Ascending aorta (tissue), 2 donors: ENCODE measurements at regions not wholly inside any gene's neighbourhood (a gene's known extent, or its start where the extent isn't known, plus 50 kb on each side); places are given as distances from the start of the nearest gene placed in this dataset.

Experiments
- DNase-seq, 2 donors: peaks; one replicate each; pipeline ENCODE4 v3.0.0-alpha.2; 2019; ENCODE audit warnings: low spot score in 2 of 2
- H3K27ac ChIP-seq, 2 donors: fragments of 200-600 bp; sonication (generic); one replicate each; pipeline ENCODE4 v1.5.1; 2016 to 2017; ENCODE audit warnings: mild to moderate bottlenecking in 1 of 2
- H3K27me3 ChIP-seq: fragments of 200-600 bp; sonication (generic); one replicate; pipeline ENCODE4 v1.5.1; 2017
- H3K36me3 ChIP-seq, 2 donors: fragments of 200-600 bp; sonication (generic); one replicate each; pipeline ENCODE4 v1.5.1; 2016
- H3K4me1 ChIP-seq, 2 donors: fragments of 200-600 bp; sonication (generic); one replicate each; pipeline ENCODE4 v1.5.1; 2016 to 2017; ENCODE audit warnings: mild to moderate bottlenecking in 1 of 2
- H3K4me3 ChIP-seq, 2 donors: fragments of 200-600 bp; sonication (generic); one replicate each; pipeline ENCODE4 v1.5.1; 2016 to 2017; ENCODE audit warnings: mild to moderate bottlenecking in 1 of 2
- H3K9me3 ChIP-seq, 2 donors: fragments of 200-600 bp; sonication (generic); one replicate each; pipeline ENCODE4 v1.5.1; 2016
- intact Hi-C: fragments of 100-400 bp; cut with DNase I; formaldehyde crosslinking; loops from one replicate; pipeline ENCODE4 v1.15.1; 2023
- TF ChIP-seq, protein P1 (sequence below), 3 experiments: fragments of 200-600 bp in 2 of 3; fragments of 450-650 bp in 1 of 3; sonication (generic) in 2 of 3; IDR thresholded peaks; one replicate each; pipeline ENCODE4 v1.5.1; 2016 to 2019; ENCODE audit warnings: antibody characterized with exemption in 3 of 3, mild to moderate bottlenecking in 1 of 3, moderate library complexity in 1 of 3

DNA sequence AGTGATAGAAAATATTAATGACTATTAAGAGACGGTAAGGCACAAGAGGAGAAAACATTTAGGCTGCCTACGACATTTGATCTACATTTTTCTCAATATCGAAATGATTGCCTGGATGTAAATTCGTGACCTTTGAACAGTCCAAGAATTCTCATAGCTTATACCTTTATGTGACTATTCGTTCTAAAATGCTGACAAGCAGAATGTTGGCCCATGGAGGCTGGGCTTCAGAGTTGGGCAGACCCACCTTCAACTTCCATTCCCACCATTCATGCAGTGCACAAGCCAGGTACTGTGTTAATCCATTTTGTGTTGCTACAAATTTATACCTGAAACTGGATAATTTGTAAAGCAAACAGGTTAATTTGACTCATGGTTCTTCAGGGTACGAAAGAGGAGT, 441.4 kb upstream of the COBL start:
- Histone ChIP-seq H3K9me3 (no peaks in the 10 kb centered on the region), H3K4me1 (no peaks in the 10 kb centered on the region), H3K36me3 (no peaks in the 10 kb centered on the region), H3K27ac (no peak overlapping the region), H3K4me3 (no peak overlapping the region), H3K27me3 (no peaks in the 10 kb centered on the region)
- TF ChIP-seq, protein P1, sequence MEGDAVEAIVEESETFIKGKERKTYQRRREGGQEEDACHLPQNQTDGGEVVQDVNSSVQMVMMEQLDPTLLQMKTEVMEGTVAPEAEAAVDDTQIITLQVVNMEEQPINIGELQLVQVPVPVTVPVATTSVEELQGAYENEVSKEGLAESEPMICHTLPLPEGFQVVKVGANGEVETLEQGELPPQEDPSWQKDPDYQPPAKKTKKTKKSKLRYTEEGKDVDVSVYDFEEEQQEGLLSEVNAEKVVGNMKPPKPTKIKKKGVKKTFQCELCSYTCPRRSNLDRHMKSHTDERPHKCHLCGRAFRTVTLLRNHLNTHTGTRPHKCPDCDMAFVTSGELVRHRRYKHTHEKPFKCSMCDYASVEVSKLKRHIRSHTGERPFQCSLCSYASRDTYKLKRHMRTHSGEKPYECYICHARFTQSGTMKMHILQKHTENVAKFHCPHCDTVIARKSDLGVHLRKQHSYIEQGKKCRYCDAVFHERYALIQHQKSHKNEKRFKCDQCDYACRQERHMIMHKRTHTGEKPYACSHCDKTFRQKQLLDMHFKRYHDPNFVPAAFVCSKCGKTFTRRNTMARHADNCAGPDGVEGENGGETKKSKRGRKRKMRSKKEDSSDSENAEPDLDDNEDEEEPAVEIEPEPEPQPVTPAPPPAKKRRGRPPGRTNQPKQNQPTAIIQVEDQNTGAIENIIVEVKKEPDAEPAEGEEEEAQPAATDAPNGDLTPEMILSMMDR (IDR thresholded peaks at IDR 0.05) = no peak
- intact Hi-C loops = no loop called here
- DNase-seq = no peak

DNA sequence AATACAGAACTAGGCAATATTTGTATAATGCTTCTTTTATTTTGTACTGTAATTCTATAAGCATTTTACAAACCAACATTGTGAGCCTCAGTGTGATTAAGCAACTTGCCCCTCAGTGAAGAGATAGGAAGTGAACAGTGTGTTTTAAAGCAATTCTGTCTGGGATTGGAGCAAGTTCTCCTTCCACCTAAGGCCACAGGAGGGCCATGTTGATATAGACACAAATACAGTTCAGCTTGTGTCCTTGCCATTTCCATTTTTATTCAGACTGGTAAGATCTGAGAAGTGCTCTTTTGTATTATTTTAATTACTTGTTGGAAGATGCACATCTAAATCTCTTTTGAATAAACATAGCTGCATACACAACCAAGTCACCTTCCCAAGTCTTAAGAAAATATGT, 416.3 kb upstream of the COBL start:
- Histone ChIP-seq H3K4me3 (no peak overlapping the region), H3K36me3 (no peaks in the 10 kb centered on the region), H3K9me3 (no peaks in the 10 kb centered on the region), H3K4me1 (no peaks in the 10 kb centered on the region), H3K27ac (no peak overlapping the region), H3K27me3 (no peaks in the 10 kb centered on the region)
- intact Hi-C loops = no loop called here
- TF ChIP-seq, protein P1 (IDR thresholded peaks at IDR 0.05) = no peak
- DNase-seq = no peak

DNA sequence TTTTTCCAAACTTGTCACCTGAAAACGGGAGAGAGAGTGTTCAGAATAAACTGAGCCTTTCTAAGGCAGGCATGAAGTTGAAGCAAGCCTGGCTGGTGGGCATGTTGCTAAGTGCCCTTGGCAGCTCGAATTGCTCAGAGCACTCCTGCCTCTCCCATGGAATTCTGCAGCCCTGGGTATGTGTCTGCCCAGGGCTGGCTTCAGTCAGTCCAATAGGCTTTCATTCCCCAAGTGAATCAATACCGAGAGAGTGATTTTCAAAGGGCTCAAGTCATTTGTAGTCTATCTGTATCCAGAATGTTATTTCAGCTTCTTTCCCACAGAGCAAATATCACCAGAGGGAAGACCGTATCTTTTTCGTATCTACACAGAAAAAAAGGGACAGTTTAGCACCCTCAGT, 415.5 kb upstream of the COBL start:
- Histone ChIP-seq H3K9me3 (no peaks in the 10 kb centered on the region), H3K27ac (no peak overlapping the region), H3K4me3 (no peak overlapping the region), H3K36me3 (no peaks in the 10 kb centered on the region), H3K4me1 (no peaks in the 10 kb centered on the region), H3K27me3 (no peaks in the 10 kb centered on the region)
- no peak for DNase-seq
- intact Hi-C loops = no loop called here
- TF ChIP-seq, protein P1 (IDR thresholded peaks at IDR 0.05) = no peak

DNA sequence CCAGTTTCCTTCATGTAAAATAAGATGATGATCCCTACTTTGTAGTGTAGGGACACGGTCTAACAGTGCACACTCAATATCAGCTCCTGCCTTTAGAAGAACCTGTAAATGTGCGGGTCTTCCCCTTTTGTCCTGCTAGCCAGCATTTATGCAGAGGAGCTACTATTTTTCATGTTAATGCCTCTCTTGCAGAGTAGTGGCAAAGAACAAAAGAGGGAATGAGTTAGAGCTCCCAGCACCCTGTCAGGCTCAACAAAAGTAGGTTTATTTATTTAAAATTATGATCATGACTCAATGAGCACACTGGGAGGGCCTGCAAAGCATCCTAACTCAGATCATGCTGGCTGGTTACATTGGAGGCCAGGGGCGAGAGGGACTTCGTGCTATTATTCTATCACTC, 414.5 kb upstream of the COBL start:
- H3K9me3 ChIP-seq = no peaks in the 10 kb centered on the region
- DNase-seq = no peak
- no peaks in the 10 kb centered on the region for H3K36me3 ChIP-seq
- TF ChIP-seq, protein P1 (IDR thresholded peaks at IDR 0.05) = no peak
- H3K27me3 ChIP-seq = no peaks in the 10 kb centered on the region
- intact Hi-C loops = no loop called here
- no peaks in the 10 kb centered on the region for H3K4me1 ChIP-seq
- no peak overlapping the region for H3K27ac ChIP-seq
- H3K4me3 ChIP-seq = no peak overlapping the region

DNA sequence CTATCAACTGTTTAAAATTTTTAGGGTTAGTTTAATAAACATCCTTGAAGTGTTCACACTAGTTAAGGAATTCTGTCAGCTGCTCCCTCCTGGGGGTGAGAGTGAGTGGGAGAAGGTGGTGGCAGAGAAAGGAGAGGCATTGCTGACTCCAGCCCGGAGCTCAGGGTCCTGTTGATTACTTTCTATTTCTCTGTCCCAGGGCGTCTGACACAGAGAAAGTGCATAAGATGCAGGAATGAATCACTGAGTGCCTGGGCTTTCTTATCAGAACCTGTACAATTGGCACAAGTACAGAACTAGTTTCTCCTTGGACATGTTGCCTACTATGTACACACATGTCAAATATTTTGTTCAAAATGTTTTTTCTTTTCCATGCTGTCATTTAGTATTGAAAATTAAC, 410.8 kb upstream of the COBL start:
- no peak overlapping the region for H3K4me3 ChIP-seq
- TF ChIP-seq, protein P1 (IDR thresholded peaks at IDR 0.05) = no peak
- H3K27me3 ChIP-seq = no peaks in the 10 kb centered on the region
- no peaks in the 10 kb centered on the region for H3K36me3 ChIP-seq
- no peak overlapping the region for H3K27ac ChIP-seq
- intact Hi-C loops = no loop called here
- no peaks in the 10 kb centered on the region for H3K4me1 ChIP-seq
- no peaks in the 10 kb centered on the region for H3K9me3 ChIP-seq
- no peak for DNase-seq

DNA sequence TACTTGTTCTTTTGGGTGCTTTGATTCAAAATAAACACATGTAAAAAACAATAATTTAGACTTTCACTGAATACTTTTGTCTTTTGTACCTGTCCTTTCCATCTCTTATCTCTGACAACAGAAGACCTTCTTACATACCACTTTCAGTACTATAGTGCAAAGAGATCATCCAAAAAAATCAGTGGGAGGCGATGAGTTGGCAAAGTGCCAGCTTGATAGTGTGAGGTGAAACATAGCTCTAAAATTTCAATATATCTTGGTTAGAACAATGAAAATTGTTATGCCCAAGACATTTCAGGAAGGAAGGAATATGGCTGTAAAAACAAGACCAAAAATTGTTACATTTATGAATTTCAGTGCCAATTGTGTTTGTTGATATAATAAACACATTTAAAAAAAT, 390.2 kb upstream of the COBL start:
- no peak overlapping the region for H3K27ac ChIP-seq
- DNase-seq = no peak
- H3K27me3 ChIP-seq = no peaks in the 10 kb centered on the region
- H3K36me3 ChIP-seq = no peaks in the 10 kb centered on the region
- no peaks in the 10 kb centered on the region for H3K4me1 ChIP-seq
- H3K9me3 ChIP-seq = peaks cover 0 to 3% of the 10 kb centered on the region in 2 donors
- intact Hi-C loops = no loop called here
- no peak overlapping the region for H3K4me3 ChIP-seq
- TF ChIP-seq, protein P1 (IDR thresholded peaks at IDR 0.05) = no peak
